Osteoblast (primary cell): ENCODE measurements at regions not wholly inside any gene's neighbourhood (a gene's known extent, or its start where the extent isn't known, plus 50 kb on each side); places are given as distances from the start of the nearest gene placed in this dataset.
A peak's percentile ranks its signal among the peaks of the same experiment; 100 is the strongest.

Experiments used
- DNase-seq: peaks from one replicate; pipeline ENCODE4 v3.0.0; 2011; ENCODE audit warnings: low spot score, mixed read lengths; ENCODE audit not compliant: insufficient read length; ENCODE audit errors: missing footprints
- H2AFZ ChIP-seq: 2 replicates; pipeline ENCODE4 v1.6.0; 2011; ENCODE audit warnings: mild to moderate bottlenecking, low read length
- H3K27ac ChIP-seq: 2 replicates; pipeline ENCODE4 v1.5.1; 2011; ENCODE audit warnings: mild to moderate bottlenecking, low read depth, low read length, moderate library complexity
- H3K27me3 ChIP-seq: 2 replicates; pipeline ENCODE4 v1.6.0; 2012; ENCODE audit warnings: mild to moderate bottlenecking, control low read depth, inconsistent platforms, low read length, moderate library complexity; ENCODE audit not compliant: insufficient read depth
- H3K36me3 ChIP-seq: 2 replicates; pipeline ENCODE4 v1.5.1; 2011; ENCODE audit warnings: mild to moderate bottlenecking, low read length, control low read depth, moderate library complexity; ENCODE audit not compliant: insufficient read depth
- H3K4me1 ChIP-seq: 2 replicates; pipeline ENCODE4 v1.5.1; 2011; ENCODE audit warnings: mild to moderate bottlenecking, low read length, control low read depth, moderate library complexity; ENCODE audit not compliant: insufficient read depth
- H3K4me2 ChIP-seq: 2 replicates; pipeline ENCODE4 v1.6.0; 2011; ENCODE audit warnings: mild to moderate bottlenecking, low read length; ENCODE audit not compliant: insufficient read depth
- H3K4me3 ChIP-seq: fragments of 200-600 bp; sonication (generic); 3 replicates; pipeline ENCODE4 v1.5.1; 2012; ENCODE audit warnings: mild to moderate bottlenecking, low read length, inconsistent platforms; ENCODE audit not compliant: insufficient read depth
- H3K79me2 ChIP-seq: 2 replicates; pipeline ENCODE4 v1.6.0; 2012; ENCODE audit warnings: mild to moderate bottlenecking, low read length, control low read depth, inconsistent platforms; ENCODE audit not compliant: insufficient read depth
- H3K9me3 ChIP-seq: 2 replicates; pipeline ENCODE4 v1.5.1; 2011; ENCODE audit warnings: low read depth, low read length, control low read depth
- H4K20me1 ChIP-seq: 2 replicates; pipeline ENCODE4 v1.6.0; 2012; ENCODE audit warnings: mild to moderate bottlenecking, low read length, control low read depth; ENCODE audit not compliant: insufficient read depth
- CTCF ChIP-seq: IDR thresholded peaks from 2 replicates; pipeline ENCODE4 v1.5.1; 2011; ENCODE audit warnings: mild to moderate bottlenecking, low read depth, low read length, moderate library complexity; ENCODE audit errors: extremely low read depth

GRCh38 chr2:163281717-163282116 is 443.1 kb upstream of the KCNH7 start:
- H3K27me3 ChIP-seq, result no peaks in the 10 kb centered on the region
- no peak for TF ChIP-seq CTCF

GRCh38 chr2:163269374-163270021 is 430.9 kb upstream of the KCNH7 start:
- H3K4me3 ChIP-seq, result no peak overlapping the region
- H3K9me3 ChIP-seq, result peaks cover 9% of the 10 kb centered on the region
- H3K27me3 ChIP-seq, result no peaks in the 10 kb centered on the region
- H3K4me1 ChIP-seq, result peaks cover 12% of the 10 kb centered on the region
- peak; percentile 75 for DNase-seq
- H2AFZ ChIP-seq, result peak overlapping the region; percentile 3
- H3K4me2 ChIP-seq, result peak overlapping the region; percentile 22
- no peaks in the 10 kb centered on the region for H3K36me3 ChIP-seq
- TF ChIP-seq CTCF, result no peak
- H3K79me2 ChIP-seq, result no peaks in the 10 kb centered on the region
- no peak overlapping the region for H3K27ac ChIP-seq
- H4K20me1 ChIP-seq, result no peaks in the 10 kb centered on the region

More at GRCh38 chr2:163281717-163282116, 443.1 kb upstream of the KCNH7 start:
- Histone ChIP-seq H3K79me2 (no peaks in the 10 kb centered on the region), H4K20me1 (no peaks in the 10 kb centered on the region), H2AFZ (no peak overlapping the region), H3K4me2 (no peak overlapping the region), H3K27ac (no peak overlapping the region), H3K36me3 (no peaks in the 10 kb centered on the region), H3K4me1 (no peaks in the 10 kb centered on the region), H3K4me3 (no peak overlapping the region), H3K9me3 (no peaks in the 10 kb centered on the region)
- DNase-seq, result no peak

DNA sequence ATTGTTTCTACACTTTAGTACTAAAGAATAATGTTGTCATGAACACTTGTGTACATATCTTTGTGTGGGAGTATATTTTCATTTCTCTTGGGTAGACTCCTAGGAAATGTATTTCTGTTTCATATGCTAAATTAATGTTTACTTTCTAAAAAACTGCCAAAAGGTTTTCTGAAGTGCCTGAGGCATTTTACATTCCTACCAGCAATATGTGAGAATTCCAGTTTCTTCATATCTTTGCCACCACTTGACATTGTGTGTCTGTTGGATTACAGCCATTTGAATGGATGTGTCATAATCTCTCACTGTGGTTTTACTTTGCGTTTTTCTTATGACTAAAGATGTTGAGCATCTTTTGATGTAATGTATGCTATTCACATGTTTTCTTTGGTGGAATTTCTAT is 428.2 kb upstream of the KCNH7 start:
- H3K4me2 ChIP-seq, result peak overlapping the region; percentile 9
- H3K4me3 ChIP-seq, result no peak overlapping the region
- no peaks in the 10 kb centered on the region for H3K27me3 ChIP-seq
- H4K20me1 ChIP-seq, result no peaks in the 10 kb centered on the region
- peaks cover 20% of the 10 kb centered on the region for H3K4me1 ChIP-seq
- H3K9me3 ChIP-seq, result no peaks in the 10 kb centered on the region
- TF ChIP-seq CTCF, result peak; percentile 38
- DNase-seq, result peak; percentile 52
- H2AFZ ChIP-seq, result no peak overlapping the region
- no peaks in the 10 kb centered on the region for H3K79me2 ChIP-seq
- H3K36me3 ChIP-seq, result no peaks in the 10 kb centered on the region
- peak overlapping the region; percentile 3 for H3K27ac ChIP-seq

GRCh38 chr2:163265562-163265961 is 427.0 kb upstream of the KCNH7 start:
- Histone ChIP-seq H2AFZ (no peak overlapping the region), H3K4me1 (peaks cover 20% of the 10 kb centered on the region), H3K4me2 (no peak overlapping the region), H4K20me1 (no peaks in the 10 kb centered on the region), H3K9me3 (no peaks in the 10 kb centered on the region), H3K79me2 (no peaks in the 10 kb centered on the region), H3K36me3 (no peaks in the 10 kb centered on the region), H3K27ac (no peak overlapping the region), H3K27me3 (no peaks in the 10 kb centered on the region), H3K4me3 (no peak overlapping the region)
- no peak for DNase-seq
- no peak for TF ChIP-seq CTCF
